Loucy (cell line): ENCODE measurements at regions not wholly inside any gene's neighbourhood (a gene's known extent, or its start where the extent isn't known, plus 50 kb on each side); places are given as distances from the start of the nearest gene placed in this dataset.

Experiments
- CTCF ChIP-seq: fragments of 200-600 bp; sonication (generic); conservative IDR thresholded peaks from 2 replicates; pipeline ENCODE4 v1.5.1; 2014; ENCODE audit warnings: mild to moderate bottlenecking, antibody characterized with exemption, low read length
- EZH2phosphoT487 ChIP-seq: fragments of 200-600 bp; IDR thresholded peaks from 2 replicates; pipeline ENCODE4 v1.6.1; 2018; ENCODE audit warnings: antibody characterized with exemption, mild to moderate bottlenecking, moderate library complexity, borderline replicate concordance

GRCh38 chr11:41534861-41535260, 75.4 kb upstream of the LRRC4C start:
- TF ChIP-seq CTCF (no peak), EZH2phosphoT487 (no peak)
